ENCODE measurements at regions not wholly inside any gene's neighbourhood (a gene's known extent, or its start where the extent isn't known, plus 50 kb on each side); places are given as distances from the start of the nearest gene placed in this dataset.
A peak's percentile ranks its signal among the peaks of the same experiment; 100 is the strongest.
"Not testable (repeated sequence)": the region's sequence is repeated elsewhere in the genome, so short reads cannot be mapped to it uniquely, and the experiment has no call there.

DNA sequence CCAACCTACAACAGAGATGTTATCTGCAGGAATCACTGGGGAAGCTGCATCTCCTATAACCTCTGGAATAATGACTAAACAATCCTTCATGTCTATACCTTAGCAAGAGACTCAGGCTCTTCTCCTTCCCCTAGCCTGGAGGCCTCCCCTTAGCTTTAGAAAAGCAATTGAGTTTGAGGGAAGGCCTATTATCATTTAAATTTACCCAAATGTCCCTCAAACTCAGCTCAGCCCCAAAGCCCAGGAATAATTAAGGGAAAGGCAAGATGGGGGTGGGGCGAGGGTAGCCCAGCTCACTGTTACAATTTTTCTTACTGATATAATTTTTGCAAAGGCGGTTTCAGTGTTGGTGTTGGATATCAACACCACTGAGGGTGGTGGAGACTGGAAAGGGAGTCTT is 151.4 kb upstream of the EEA1 start:
- no peak for DNase-seq (ENCODE audit: low read depth)

DNA sequence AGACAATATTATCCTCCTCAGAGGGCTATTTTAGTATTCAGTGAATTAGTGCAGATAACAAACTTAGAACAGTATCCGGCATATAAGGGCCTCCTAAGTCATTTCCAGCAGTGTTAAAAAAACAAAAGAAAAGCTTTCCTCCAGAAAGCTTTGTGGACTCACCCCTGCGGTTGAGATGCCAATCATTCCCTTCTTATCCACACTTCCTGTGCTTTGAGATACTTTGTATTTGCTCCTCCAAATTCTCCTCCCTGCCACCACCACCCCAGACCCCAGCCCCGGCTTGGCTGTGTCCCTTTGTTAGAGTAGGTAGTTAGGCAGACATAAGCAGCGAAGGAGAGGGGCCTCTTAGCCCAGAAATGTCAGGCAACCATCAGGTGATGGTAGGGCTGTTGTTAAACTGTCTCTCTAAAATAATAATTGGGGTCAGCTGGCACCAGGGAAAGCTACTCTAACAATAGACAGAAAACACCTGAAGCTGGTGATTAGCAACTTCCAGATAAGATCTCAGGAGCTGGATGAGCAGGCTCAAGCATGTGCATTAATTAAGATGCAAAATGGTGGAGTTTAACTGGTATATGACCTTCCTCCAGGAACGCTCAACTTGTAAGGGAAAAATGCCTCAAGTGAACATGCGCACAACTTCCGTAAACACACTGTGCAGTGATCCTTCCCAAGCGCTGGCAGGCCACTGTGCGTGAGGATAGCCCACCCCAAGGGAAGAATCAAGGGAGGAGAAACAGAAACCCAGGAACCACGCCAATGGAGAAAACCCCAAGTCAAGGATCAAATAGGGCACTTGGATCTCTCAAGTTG is 152.1 kb upstream of the EEA1 start:
- DNase-seq (ENCODE audit: low read depth), result no peak

DNA sequence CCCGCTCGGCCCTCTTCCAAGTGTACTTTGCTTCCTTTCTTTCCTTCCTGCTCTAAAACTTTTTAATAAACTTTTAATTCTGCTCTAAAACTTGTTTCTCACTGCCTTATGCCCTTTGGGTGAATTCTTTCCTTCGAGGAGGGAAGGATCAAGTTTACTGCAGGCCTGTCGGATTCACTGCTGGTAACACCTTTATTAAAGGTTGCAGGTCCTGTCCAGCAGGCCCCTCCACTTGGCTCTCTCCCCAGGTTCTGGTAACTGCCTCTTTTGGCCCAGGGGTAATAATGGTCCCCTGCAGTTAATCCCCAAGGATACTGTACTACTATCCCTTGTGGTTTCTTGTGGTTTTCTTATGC is 152.7 kb upstream of the EEA1 start:
- DNase-seq (ENCODE audit: low read depth), result no peak

DNA sequence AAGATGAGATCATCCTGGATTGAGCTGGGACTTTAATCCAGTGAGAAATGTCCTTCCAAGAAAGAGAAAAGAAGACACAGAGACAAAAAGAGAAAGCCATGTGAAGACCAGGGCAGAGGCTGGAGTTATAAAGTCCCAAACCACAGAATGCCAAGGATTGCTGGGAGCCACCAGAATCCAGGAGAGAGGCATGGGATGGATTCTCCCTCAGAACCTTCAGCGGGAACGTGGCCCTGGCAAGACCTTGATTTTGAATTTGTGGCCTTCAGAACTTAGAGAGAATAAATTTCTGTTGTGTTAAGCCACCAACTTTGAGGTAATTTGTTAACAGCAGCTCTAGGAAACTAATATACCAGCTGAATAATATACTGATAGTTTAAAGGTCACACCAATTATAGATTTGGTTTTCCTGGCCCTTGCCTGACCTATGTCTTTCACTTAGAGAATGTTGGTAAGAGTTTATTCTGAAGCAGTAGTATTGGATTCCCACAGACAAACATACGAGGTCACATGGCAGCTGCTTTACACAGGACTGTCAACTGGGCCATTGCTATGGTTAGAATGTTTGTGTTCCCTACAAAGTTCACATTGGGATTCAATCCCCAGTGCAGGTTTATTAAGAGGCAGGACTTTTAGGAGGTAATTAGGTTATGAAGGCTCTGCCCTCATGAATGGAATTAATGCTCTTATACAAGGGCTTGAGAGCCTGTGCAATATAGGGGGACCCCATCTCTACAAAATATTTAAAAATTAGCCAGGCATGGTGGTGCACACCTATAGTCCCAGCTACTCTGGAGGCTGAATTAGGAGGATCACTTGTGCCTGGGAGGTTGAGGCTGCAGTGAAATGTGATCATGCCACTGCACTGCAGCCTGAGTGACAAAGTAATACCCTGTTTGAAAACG is 156.5 kb upstream of the EEA1 start:
- no peak for DNase-seq (ENCODE audit: low read depth)

DNA sequence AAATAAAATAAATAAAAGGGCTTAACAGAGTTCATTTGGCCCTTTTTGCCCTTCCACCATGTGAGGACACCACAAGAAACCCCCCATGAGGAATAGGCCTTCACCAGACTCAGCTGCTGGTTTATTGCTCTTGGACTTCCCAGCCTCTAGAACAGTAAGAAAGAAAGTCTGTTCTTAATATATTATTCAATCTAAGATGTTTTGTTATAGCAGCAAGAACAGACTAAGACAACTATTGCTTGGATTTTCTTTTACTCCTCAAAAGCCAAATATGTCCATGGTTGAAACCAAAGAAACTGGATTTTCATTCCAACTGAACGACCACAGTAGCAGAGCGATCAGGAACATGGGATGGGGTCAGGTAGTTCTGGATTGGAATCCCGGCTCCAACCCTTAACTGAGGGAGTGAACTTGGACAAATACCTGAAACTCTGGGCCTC is 157.2 kb upstream of the EEA1 start:
- DNase-seq (ENCODE audit: low read depth), result no peak

DNA sequence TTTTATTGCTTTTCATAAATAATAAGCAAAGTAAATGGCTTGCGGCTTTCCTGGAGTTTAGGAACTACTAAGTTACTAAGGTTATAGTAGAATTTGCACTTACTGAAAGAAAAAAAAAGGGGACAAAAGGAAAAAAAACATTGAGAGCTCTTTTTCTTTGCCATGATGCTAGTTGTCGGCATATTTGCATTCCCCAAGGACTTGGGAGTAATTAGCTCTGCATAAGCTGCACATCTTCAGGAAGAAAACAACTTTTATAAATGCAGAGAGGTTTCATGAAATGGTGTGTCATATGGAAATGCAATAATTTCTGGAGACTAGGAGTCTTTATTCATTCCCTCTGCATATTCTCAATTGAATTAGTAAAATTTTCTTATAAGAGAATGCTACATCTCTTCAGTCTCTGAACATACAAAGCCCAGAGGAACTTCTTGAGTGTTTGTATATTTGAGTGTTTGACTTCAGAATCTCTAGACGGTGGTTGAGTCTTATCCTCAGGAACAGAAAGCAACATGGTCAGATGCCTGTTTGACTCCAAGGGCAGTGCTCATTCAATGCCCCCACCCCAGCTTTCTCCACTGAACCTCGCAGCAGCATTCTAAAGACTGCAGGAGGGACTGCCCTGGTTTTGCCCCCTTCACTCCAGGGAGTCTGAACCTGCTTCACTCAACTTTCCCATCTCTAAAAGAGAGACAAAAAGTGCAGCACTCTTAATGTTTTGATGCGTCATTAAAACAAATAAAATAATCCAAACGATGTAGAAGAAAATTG is 158.9 kb upstream of the EEA1 start:
- no peak for DNase-seq (ENCODE audit: low read depth)

DNA sequence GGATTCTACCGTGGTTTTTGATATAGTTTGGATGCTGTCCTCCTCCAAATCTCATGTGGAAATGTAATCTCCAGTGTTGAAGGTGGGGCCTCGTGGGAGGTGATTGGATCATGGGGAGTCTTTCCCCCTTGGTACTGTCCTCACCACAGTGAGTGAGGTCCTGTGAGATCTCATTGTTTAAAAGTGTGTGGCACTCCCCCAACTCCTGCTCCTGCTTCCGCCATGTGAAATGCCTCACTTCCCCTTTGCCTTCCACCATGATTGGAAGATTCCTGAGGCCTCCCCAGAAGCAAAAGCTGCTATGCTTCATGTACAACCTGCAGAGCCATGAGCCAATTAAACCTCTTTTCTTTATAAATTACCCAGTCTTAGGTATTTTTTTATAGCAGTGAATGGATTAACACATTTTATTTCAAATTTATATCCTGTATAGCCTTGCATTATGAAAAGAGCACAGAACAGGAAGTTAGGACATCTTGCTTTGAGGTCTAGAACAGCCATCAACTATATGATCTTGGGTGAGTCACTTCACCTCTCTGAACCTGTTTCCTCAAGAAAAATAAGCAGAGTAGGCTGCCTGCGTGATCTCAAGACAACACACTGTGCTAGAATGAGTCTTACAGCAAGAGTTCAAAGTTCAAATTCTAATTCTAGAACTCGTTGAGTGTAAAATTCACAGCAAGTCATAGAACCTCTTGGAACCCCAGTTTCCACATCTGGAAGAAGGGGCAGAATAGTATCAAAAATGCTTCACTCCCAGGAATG is 160.9 kb upstream of the EEA1 start:
- DNase-seq (ENCODE audit: low read depth), result peak; percentile 34

DNA sequence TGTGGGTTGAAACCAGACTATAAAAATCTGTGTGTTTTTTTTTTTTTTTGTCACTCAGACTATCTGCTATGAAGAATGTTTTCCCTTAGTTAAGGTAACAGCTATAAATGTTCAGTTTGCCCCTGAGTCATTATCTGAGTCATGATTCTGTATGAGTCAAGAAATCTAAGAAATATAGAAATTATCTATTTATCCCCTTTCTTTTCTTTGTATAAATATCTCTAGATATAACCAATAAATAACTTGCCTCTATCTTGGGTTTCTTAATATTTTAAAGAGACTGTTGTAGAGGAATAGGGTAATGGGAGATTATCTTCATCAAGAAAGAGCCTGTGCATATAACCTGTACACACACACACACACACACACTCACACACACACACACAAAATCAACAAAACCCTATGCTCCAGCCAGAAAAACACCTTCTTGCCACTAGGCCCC is 161.7 kb upstream of the EEA1 start:
- peak; percentile 46 for DNase-seq (ENCODE audit: low read depth)

DNA sequence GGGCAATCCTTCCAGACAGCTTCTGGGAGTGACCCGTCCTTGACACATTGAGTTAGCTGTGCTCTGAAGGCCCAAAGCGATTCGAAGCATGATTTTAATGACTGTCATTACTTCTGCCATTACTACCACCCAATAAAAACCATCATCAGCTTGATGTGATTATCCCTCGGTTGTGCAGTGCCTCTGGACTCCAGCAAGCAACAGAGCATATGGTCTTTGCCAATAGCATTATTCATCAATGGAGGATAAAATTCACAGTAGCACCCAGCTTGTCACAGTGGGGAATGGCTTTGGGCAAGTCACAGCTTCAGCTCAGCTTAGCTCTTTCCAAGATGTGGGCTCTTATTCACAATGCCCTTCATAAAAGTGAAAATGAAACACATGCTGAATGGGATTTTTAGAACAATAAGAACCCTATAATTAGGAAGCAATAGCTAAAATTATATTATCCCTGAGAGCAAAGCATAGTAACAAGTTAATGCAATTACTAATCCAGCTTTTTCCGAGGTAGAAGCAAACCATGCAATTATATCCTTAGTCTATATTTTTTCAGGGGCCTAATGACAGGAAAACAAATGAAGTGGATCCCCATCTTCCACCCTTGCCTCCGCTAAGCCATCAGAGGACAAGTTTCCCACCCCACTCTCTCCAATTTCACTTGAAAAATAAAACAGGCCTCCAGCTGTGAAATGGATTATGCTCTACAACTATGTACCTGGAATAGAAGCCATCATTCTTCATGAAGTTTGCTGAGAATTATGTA is 163.0 kb upstream of the EEA1 start:
- DNase-seq (ENCODE audit: low read depth), result no peak

DNA sequence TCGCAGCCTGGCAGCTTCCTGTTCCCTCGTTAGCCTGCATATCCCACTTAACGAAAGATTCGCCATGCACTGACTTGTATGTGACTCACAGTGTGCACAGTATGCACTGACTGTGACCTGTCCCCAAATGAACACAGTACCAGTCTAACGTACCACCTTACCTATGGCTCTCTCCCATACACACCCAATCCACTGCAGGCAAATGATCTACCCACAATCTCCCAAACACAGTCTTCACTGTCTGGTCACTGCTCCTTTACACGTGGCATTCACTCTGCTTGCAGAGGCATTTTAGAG is 163.5 kb upstream of the EEA1 start:
- no peak for DNase-seq (ENCODE audit: low read depth)

DNA sequence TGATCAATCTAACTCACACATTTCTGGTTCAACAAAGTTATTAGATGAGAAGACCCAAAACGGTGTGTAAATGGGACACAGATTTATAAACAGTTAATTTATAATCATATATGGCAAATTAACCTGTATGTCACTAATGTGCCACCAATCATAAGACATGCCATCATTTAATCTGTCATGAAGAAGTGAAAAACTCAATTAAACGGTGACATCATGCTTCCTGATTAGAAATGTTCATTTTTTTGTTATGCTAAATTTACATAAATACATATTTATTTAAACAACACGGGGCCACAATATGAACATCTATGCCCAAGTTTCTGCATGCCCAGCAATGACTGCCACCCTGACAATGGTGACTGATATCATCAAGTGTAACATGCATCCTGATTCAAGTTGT is 164.1 kb upstream of the EEA1 start:
- no peak for DNase-seq (ENCODE audit: low read depth)

DNA sequence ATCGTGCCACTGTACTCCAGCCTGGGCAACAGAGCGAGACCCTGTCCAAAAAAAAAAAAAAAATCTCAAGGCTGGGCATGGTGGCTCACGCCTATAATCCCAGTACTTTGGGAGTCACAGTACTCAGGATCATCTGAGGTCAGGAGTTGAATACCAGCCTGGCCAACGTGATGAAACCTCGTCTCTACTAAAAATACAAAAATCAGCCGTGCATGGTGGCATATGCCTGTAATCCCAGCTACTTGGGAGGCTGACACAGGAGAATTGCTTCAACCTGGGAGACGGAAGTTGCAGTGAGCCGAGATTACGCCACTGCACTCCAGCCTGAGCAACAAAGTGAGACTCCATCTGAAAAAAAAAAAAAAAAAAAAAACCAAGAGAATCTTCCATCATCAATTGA is 165.1 kb upstream of the EEA1 start:
- DNase-seq (ENCODE audit: low read depth), result not testable (repeated sequence)

DNA sequence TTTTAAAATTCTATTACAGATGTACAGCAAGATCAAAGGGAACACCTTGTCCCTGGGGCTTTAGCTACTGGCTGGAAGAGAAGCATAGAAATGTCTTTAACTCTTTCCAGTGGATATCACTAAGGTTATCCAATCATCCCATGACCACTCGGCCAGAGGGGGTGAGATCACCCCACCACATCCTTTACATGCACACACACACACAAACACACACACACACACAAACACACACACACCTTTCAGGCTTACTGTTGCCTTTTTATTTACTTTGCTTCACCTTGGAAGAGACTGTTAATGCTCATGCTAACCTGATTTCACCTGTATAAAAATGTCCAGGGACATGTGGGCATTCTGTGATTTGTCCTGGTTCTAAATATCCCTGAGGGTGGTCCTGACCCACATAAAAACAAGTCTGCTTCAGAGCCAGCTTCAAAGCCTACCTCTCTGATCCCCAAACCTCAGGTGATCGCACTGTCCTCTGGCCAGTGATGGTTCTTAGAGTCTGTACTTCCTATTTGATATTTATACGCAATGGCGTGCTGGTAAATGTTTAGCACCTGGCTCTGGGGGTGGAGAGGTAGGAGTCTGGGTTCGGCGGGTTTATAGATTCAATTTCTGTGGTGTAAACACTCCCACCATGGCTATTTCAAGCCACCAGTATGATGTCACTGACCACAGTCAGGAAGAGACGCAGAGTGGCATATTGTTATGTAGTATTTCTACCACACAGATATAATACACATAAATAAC is 166.1 kb upstream of the EEA1 start:
- DNase-seq (ENCODE audit: low read depth), result no peak

DNA sequence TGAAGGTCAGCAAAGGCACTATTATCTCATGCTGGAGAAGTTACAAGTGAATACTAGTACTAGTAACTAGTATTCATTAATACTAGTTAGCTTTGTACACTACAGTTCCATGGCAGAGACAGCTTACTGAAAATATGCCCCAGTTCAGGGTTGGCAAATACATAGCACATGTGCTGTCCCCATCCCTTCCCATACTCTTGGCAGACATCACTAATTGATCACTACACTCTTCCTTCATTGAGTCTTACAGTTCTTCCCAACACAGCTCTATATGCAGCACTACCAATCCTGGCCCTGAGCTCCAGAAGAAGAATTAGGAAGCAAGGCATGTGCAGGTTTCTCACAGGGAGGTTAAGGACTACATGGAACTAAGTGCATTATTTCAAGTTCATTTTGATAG is 168.3 kb upstream of the EEA1 start:
- no peak for DNase-seq (ENCODE audit: low read depth)

DNA sequence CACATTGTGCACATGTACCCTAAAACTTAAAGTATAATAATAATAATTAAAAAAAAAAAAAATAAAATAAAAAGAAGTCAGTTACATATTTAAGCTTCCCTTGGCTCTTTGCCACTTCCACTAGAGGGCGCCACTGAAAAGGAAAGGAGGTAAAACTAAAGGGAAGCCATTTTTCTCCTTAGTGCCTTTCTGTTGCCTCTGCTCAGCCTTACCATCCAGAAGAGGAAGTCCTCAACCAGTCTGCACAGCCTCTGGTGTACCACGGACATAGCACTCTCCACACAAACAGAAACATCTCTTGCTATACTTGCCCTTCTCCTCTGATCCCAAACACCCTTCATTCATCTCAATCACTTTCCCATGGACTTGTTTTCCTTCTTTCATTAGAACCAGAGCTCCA is 169.0 kb upstream of the EEA1 start:
- DNase-seq (ENCODE audit: low read depth), result peak; percentile 24

DNA sequence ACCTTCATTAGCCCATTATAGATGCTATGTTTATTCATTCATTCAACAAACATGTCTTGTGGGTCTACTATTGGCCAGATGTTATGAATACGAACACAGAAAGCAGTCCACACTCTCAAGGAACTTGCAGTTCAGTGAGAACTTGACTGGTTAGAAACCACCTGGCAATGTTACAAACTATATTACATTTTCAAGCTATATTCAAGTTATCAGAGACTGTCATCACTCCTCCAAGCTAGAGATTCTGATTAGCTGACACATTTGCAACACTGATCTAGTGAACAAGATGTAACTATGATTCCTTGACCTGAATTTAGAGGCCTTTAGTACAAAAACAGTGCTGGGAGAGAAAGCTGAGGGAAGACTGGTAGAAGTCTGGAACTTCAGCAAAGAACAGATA is 170.7 kb upstream of the EEA1 start:
- DNase-seq (ENCODE audit: low read depth), result no peak

DNA sequence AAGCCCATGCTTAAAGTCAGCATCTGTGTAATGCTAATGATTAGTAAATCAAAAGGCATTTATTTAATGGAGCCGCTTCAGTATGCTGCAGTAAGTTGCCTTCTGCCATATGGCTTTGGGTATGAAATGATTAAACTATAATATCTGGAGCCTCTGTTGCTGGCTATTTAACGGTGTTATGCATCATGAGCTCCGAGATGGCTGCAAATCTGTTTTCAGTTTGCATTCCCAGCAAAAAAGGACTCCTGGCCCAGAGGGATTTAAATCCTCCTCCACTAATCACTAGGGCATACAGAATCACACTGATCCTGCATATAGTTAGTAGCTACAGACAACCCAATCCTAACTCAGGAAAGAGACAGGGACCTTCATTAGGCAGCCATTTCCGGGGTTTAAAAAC is 171.5 kb upstream of the EEA1 start:
- DNase-seq (ENCODE audit: low read depth), result no peak

DNA sequence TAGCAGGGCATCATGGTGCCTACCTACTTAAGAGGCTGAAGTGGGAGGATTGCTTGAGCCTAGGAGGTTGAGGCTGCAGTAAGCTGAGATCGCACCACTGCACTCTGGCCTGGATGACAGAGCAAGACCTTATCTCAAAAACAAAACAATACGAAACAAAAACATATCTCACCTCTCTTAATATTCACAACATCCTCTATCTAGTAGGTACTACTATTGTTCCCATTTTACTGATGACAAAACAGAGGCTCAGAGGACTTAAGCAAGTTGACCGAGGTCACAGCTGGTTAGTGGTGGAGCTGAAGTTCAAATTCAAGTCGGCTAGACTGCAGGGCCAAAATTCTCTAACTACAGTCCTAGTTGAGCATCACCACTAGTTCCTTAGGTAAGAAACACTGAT is 172.3 kb upstream of the EEA1 start:
- no peak for DNase-seq (ENCODE audit: low read depth)

DNA sequence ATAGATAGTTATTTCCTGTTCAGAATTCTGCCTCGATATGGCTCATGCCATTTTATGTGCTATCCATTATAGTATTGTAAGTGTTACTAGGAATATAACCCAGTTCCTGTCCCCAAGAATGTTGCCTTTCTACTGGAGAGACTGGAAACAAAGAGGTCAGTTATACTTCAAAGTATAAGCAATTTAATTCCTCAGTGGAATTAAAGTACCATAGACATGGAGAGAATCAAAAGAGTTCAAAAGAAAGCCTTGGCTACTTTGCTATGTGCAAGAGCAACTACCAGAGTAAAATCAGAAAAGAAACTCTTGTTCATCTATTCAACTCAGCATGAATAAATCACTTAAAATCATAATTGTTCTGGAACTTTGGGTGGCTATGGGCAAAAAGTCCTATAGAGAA is 173.2 kb upstream of the EEA1 start:
- DNase-seq (ENCODE audit: low read depth), result no peak

DNA sequence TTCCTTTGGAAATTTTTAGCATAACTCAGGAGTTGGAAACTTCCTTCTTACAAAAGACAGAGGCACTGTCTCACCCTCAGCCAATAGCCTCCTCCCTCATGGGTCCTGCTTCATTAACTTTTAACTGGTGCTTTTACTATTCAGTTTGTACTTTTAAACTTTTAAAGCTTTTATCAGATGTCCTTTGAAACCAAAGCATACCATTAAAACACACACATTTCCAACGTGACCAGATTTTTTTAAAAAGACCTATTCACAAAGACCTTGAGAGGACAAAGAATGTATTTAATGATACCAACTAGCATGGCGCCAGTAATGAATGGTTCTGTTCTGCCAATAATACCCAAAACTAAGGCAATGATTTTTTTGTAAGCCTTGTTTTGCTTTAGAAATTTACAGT is 173.6 kb upstream of the EEA1 start:
- DNase-seq (ENCODE audit: low read depth), result no peak

DNA sequence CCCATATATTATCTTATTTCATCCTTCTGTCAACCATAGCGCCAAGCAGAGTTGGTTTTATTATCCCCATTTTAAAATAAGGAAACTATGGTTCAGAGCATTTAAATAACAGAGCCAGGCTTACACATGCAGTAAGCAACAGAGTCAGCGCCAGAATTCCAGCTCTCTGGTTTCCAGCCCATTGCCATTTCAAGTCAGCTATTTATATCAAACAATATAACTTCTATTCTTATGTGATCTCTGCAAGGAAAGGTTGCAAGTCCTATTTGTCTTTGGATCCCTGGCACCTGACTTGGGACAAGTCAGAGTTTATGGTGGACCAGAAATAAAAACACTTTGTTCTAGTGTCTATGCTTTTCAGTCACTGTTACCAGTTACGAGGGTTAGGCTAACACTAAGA is 174.1 kb upstream of the EEA1 start:
- no peak for DNase-seq (ENCODE audit: low read depth)
